HL-60/S4 treated with phorbol 12-myristate 13-acetate at 8.2 ng/mL for 4 days and 3 days (cell line): ENCODE measurements at regions not wholly inside any gene's neighbourhood (a gene's known extent, or its start where the extent isn't known, plus 50 kb on each side); places are given as distances from the start of the nearest gene placed in this dataset.

Experiments used
- in situ Hi-C: fragments of 300-500 bp; cut with MboI; formaldehyde crosslinking; loops from 2 replicates; pipeline ENCODE4 v1.15.0; 2022; ENCODE audit warnings: low sequenced_read_pairs

GRCh38 chr5:148708854-148709253, 54.5 kb upstream of the HTR4 start:
- in situ Hi-C loops: no loop called here

- in situ Hi-C loops: no loop called here
These were observed 57.6 kb upstream of the HTR4 start for GRCh38 chr5:148711961-148712360.

GRCh38 chr5:148713735-148714508, 59.6 kb upstream of the HTR4 start:
- in situ Hi-C loops: no loop called here

GRCh38 chr5:148716716-148717115, 62.4 kb upstream of the HTR4 start:
- in situ Hi-C loops: no loop called here

GRCh38 chr5:148717668-148718067, 63.3 kb upstream of the HTR4 start:
- in situ Hi-C loops: no loop called here

DNA sequence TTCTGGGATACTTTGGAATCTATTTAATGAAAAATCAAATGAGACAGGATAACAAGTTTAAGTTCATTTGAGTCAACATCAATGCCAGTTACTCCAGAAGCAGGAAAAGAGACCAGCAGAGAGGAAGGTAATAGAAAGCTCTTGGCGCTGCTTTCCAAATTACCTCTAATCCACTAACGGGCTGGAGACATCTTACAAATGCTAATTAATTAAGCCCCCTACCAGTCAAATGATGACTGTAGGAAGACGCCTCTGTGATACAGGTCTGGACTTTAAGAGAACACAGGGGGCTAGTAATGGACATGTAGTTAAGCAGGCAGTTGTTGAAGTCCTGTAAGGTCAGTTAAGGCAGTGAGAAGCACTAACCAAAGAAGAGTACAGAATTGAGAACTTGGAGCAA, 65.3 kb upstream of the HTR4 start:
- in situ Hi-C loops: no loop called here

DNA sequence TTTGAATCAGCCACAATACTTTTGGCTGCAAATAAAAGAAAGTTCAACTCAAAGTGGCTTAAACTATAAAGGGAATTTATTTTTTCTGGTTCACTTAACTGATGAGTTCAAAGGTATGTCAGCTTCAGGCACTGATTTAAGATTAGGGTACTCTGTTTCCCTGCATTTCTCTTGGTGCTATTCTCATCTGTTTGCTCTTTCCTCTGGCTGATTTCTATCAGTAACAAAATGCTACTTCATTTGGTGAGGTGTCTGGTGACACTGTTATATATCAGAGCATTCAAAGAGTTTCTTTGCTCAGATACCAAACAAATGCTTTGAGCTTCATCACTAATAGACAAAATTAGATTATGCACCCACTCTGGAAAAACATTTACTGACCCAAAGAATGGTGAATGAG, 65.9 kb upstream of the HTR4 start:
- in situ Hi-C loops: no loop called here

GRCh38 chr5:148723143-148723542, 68.8 kb upstream of the HTR4 start:
- in situ Hi-C loops: no loop called here

DNA sequence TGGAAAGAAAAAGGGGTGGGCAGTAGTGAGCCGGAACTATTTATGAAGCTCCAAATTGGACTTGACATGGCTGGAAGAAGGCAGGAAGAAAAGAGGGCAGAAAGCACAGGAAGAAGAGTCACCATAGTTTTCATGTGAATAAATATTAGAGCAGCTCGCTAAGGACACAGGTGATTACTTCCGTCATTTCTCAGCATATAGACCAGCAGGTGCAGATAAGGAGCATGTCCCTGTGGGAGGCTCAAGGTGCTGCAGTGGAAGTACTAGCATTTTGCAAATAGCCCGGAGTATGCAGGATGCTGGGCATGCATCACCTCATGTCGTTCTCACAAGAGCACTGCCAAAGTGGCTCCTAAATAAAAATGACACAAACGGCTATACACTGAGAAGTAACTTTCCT, 71.3 kb upstream of the HTR4 start:
- in situ Hi-C loops: loop anchor here (25.0 kb wide), 4 partner anchors 237 to 537 kb away; partner anchors contain the start of gene AFAP1L1

- in situ Hi-C loops: loop anchor here (25.0 kb wide), 4 partner anchors 233 to 533 kb away; partner anchors contain the start of gene AFAP1L1
These were observed 74.9 kb upstream of the HTR4 start for GRCh38 chr5:148729182-148729581.

DNA sequence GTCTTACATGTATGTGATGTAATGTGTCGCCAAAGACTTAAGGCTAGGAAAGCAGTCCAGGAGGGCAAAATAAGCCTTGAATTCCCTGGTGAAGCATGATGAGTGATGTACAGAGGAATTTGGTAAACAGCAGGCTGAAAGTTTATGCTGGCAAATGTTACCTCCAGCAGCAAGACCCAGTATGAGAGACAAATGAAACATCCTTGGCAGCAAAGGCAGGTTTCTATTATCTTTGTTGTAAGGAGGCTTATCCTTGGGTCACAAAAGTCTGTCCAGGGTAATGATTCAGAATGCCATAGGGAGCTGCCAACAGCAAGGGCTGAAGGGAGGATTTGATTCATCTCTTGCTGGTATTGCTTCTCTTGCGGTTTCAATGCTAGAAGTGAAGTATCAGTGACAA, 75.9 kb upstream of the HTR4 start:
- in situ Hi-C loops: loop anchor here (25.0 kb wide), 4 partner anchors 232 to 532 kb away; partner anchors contain the start of gene AFAP1L1

DNA sequence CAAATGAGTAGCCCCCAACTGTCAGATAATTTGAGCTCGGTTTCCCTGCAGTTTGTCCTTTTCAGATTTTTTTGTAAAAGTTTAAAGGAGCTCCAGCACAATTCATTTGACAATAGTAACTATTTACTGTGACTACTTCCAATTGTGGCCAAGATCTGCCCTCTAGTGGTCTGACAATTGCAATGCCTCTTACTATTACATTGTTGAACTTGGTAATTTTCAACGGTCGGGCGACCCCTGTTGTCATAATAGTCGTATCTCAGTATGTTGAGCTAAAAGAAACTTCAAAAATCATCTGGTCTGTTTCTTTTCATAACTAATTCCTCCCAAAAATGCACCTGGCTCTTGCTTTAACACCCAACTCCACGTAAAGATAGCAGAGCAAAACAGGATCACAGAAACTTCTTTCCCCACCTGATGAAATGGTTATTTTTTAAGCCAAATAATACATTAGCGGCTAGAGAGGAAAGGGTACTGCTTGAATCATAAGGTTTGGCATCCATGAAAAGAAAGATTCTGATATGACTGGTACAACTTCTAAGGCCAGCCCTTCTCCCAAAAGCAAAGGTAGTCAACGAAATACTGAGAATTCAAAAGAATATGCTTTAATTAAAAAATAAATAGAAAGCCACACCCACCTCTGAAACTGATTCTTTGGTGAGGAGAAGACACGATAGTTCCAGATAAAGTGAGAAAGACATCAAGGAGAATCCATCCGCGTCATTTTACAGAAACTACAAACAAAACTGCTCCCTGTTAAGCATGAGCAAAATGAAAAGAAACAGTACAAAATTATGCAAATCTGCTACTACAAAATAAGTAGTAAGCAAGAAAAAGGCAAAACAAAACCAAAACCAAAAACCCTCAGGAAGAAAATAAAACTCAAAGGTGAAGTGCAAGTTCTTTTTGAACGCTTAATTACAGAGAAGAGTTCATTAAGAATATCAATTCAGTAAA, 76.9 kb upstream of the HTR4 start:
- in situ Hi-C loops: loop anchor here (25.0 kb wide), 4 partner anchors 231 to 531 kb away; partner anchors contain the start of gene AFAP1L1

DNA sequence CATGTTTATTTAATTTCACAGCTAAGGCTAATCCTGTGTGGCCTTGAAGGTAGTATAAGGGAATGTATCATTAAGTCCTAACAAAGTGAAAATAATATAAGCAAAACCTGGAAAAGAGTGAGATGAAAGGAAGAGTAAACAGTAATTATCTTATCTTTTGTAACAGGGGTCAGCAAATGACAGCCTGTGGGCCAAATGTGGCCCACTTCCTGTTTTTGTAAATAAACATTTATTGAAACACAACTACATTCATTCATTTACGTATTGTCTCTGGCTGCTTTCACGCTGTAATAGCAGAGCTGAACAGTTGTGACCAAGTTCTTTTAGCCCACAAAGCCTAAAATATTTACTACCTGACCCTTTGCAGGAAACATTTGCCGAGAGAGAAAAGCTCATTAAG, 78.4 kb upstream of the HTR4 start:
- in situ Hi-C loops: loop anchor here (25.0 kb wide), 4 partner anchors 230 to 530 kb away; partner anchors contain the start of gene AFAP1L1

- in situ Hi-C loops: loop anchor here (25.0 kb wide), 4 partner anchors 228 to 528 kb away; partner anchors contain the start of gene AFAP1L1
These were observed 79.5 kb upstream of the HTR4 start for GRCh38 chr5:148733601-148734438.

DNA sequence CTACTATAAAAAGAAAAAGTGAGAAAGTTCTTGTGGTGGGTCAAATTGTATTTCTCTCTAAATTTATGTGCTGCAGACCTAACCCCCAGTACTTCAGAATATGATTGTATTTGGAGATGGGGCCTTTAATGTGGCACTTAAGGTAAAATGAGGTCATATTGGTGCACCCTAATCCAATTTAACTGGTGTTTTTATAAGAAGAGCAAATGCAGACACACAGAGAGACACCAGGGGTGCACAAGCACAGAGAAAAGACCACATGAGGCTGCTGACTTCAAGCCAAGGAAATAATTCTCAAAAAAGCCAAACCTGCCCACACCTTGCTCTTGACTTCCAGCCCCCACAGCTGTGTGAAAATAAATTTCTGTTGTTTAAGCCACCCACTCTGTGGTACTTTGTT, 80.2 kb upstream of the HTR4 start:
- in situ Hi-C loops: loop anchor here (25.0 kb wide), 4 partner anchors 228 to 528 kb away; partner anchors contain the start of gene AFAP1L1

- in situ Hi-C loops: loop anchor here (25.0 kb wide), 4 partner anchors 227 to 527 kb away; partner anchors contain the start of gene AFAP1L1
These were observed 81.0 kb upstream of the HTR4 start for GRCh38 chr5:148735301-148735835.

DNA sequence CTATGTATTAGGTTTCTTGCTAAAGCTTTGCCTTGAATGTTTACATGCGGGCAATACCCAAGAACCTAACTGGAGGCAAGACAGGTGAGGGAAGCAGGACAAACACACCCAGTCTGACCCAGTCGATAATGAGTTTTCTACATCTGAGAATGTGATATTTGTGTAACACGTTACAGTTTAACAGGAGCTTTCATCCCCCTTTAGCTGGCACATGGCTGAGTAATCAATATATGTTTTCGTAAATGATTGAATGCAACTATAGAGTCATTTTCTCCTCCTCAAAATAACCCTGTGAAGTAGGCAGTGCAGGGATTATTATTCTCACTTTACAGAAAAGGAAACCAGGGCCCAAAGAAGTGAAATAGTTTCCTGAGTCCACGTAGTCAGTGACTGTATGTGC, 84.7 kb upstream of the HTR4 start:
- in situ Hi-C loops: loop anchor here (25.0 kb wide), 4 partner anchors 223 to 523 kb away; partner anchors contain the start of gene AFAP1L1

DNA sequence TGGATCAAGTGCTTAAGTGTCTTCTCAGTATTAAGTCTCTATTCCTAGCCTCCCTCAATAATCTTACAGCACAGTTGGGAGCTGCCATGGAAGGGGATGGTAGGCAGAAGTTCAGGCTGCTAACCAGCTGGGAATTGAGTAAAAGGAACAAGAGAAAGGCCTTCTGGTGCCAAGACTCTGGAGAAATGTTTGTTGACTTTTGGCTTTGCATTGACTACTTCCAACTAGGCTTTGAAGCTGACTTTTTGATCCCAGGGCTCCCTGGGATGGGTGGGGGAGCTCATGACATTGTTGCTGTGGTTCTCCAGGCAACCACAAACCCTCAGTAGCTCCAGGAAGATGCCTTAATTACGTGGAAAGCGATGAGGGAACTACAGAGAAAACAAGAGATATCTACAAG, 85.2 kb upstream of the HTR4 start:
- in situ Hi-C loops: loop anchor here (25.0 kb wide), 4 partner anchors 223 to 523 kb away; partner anchors contain the start of gene AFAP1L1

GRCh38 chr5:148740079-148740858, 85.9 kb upstream of the HTR4 start:
- in situ Hi-C loops: loop anchor here (25.0 kb wide), 4 partner anchors 222 to 522 kb away; partner anchors contain the start of gene AFAP1L1
